ENCODE measurements at regions not wholly inside any gene's neighbourhood (a gene's known extent, or its start where the extent isn't known, plus 50 kb on each side); places are given as distances from the start of the nearest gene placed in this dataset.

- intact Hi-C loops (cut with micrococcal nuclease) = no loop called here
Observed at GRCh38 chr15:96020133-96020532, 310.4 kb upstream of the NR2F2 start.

- intact Hi-C loops (cut with micrococcal nuclease) = no loop called here
Observed at GRCh38 chr15:96020797-96021196, 309.7 kb upstream of the NR2F2 start.

- intact Hi-C loops (cut with micrococcal nuclease) = no loop called here
Observed at GRCh38 chr15:96023081-96023480, 307.4 kb upstream of the NR2F2 start.

- intact Hi-C loops (cut with micrococcal nuclease) = no loop called here
Observed at GRCh38 chr15:96027501-96027900, 303.0 kb upstream of the NR2F2 start.

GRCh38 chr15:96028620-96029019 is 301.9 kb upstream of the NR2F2 start:
- intact Hi-C loops (cut with micrococcal nuclease) = no loop called here

GRCh38 chr15:96029172-96029571 is 301.3 kb upstream of the NR2F2 start:
- intact Hi-C loops (cut with micrococcal nuclease) = no loop called here

- intact Hi-C loops (cut with micrococcal nuclease) = no loop called here
Observed at GRCh38 chr15:96031426-96032110, 298.9 kb upstream of the NR2F2 start.

GRCh38 chr15:96035091-96035490 is 295.4 kb upstream of the NR2F2 start:
- intact Hi-C loops (cut with micrococcal nuclease) = no loop called here

- intact Hi-C loops (cut with micrococcal nuclease) = no loop called here
Observed at GRCh38 chr15:96035635-96036034, 294.9 kb upstream of the NR2F2 start.

- intact Hi-C loops (cut with micrococcal nuclease) = no loop called here
Observed at GRCh38 chr15:96037584-96037983, 292.9 kb upstream of the NR2F2 start.

GRCh38 chr15:96038131-96038530 is 292.4 kb upstream of the NR2F2 start:
- intact Hi-C loops (cut with micrococcal nuclease) = no loop called here

- intact Hi-C loops (cut with micrococcal nuclease) = no loop called here
Observed at GRCh38 chr15:96038650-96039049, 291.9 kb upstream of the NR2F2 start.

- intact Hi-C loops (cut with micrococcal nuclease) = no loop called here
Observed at GRCh38 chr15:96041982-96042733, 288.3 kb upstream of the NR2F2 start.

GRCh38 chr15:96042734-96043224 is 287.7 kb upstream of the NR2F2 start:
- intact Hi-C loops (cut with micrococcal nuclease) = no loop called here

- intact Hi-C loops (cut with micrococcal nuclease) = no loop called here
Observed at GRCh38 chr15:96043591-96044171, 286.8 kb upstream of the NR2F2 start.

- intact Hi-C loops (cut with micrococcal nuclease) = no loop called here
Observed at GRCh38 chr15:96046620-96047240, 283.8 kb upstream of the NR2F2 start.

GRCh38 chr15:96047255-96047931 is 283.1 kb upstream of the NR2F2 start:
- intact Hi-C loops (cut with micrococcal nuclease) = no loop called here

- intact Hi-C loops (cut with micrococcal nuclease) = no loop called here
Observed at GRCh38 chr15:96049323-96049722, 281.2 kb upstream of the NR2F2 start.

GRCh38 chr15:96049766-96050165 is 280.7 kb upstream of the NR2F2 start:
- intact Hi-C loops (cut with micrococcal nuclease) = loop anchor here (10.0 kb wide), 1 partner anchor 305 kb away; no protein-coding TSS in a partner anchor

- intact Hi-C loops (cut with micrococcal nuclease) = loop anchor here (10.0 kb wide), 1 partner anchor 303 kb away; no protein-coding TSS in a partner anchor
Observed at GRCh38 chr15:96051598-96051997, 278.9 kb upstream of the NR2F2 start.

GRCh38 chr15:96052154-96052553 is 278.3 kb upstream of the NR2F2 start:
- intact Hi-C loops (cut with micrococcal nuclease) = loop anchor here (10.0 kb wide), 1 partner anchor 303 kb away; no protein-coding TSS in a partner anchor
